Gastroesophageal sphincter (tissue), 4 donors: ENCODE measurements at regions not wholly inside any gene's neighbourhood (a gene's known extent, or its start where the extent isn't known, plus 50 kb on each side); places are given as distances from the start of the nearest gene placed in this dataset.

ENCODE experiments used
- ATAC-seq: fragments of 150-250 bp; one replicate; pipeline ENCODE4 v1.9.1; 2016; ENCODE audit warnings: mild to moderate bottlenecking, moderate library complexity
- H3K27ac ChIP-seq, 4 donors: fragments of 200-600 bp; sonication (generic) in 3 of 4; 1 replicate in 3 of 4; 2 replicates in 1 of 4; pipeline ENCODE4 v1.5.1; 2016 to 2019
- H3K27me3 ChIP-seq: fragments of 200-600 bp; sonication (generic); one replicate; pipeline ENCODE4 v1.5.1; 2019
- H3K36me3 ChIP-seq, 2 donors: fragments of 200-600 bp; sonication (generic); one replicate each; pipeline ENCODE4 v1.5.1; 2019; ENCODE audit warnings: control low read depth in 1 of 2
- H3K4me1 ChIP-seq, 3 donors: fragments of 200-600 bp; sonication (generic); 1 replicate in 2 of 3; 2 replicates in 1 of 3; pipeline ENCODE4 v1.5.1; 2016 to 2019; ENCODE audit warnings: control low read depth in 2 of 3
- H3K4me3 ChIP-seq, 2 donors: fragments of 200-600 bp; sonication (generic); one replicate each; pipeline ENCODE4 v1.5.1; 2019; ENCODE audit warnings: mild to moderate bottlenecking in 1 of 2, moderate library complexity in 1 of 2
- H3K9me3 ChIP-seq, 3 donors: fragments of 200-600 bp; sonication (generic); one replicate each; pipeline ENCODE4 v1.5.1; 2017 to 2019; ENCODE audit warnings: control low read depth in 2 of 3
- CTCF ChIP-seq, 4 experiments: fragments of 200-600 bp in 2 of 4; fragments of 450-650 bp in 2 of 4; sonication (generic) in 1 of 4; IDR thresholded peaks; one replicate each; pipeline ENCODE4 v1.5.1; 2017 to 2019; ENCODE audit warnings: antibody characterized with exemption in 4 of 4, mild to moderate bottlenecking in 2 of 4, moderate library complexity in 2 of 4
- EP300 ChIP-seq: sonication (generic); formaldehyde crosslinking; IDR thresholded peaks from one replicate; pipeline ENCODE4 v1.6.1; 2017; ENCODE audit warnings: antibody characterized with exemption, mild to moderate bottlenecking
- POLR2A ChIP-seq, 2 donors: fragments of 450-650 bp; IDR thresholded peaks; one replicate each; pipeline ENCODE4 v1.6.1; 2017; ENCODE audit warnings: antibody characterized with exemption in 2 of 2, mild to moderate bottlenecking in 2 of 2, moderate library complexity in 1 of 2
- POLR2AphosphoS5 ChIP-seq: sonication (generic); formaldehyde crosslinking; IDR thresholded peaks from one replicate; pipeline ENCODE4 v1.6.1; 2017; ENCODE audit warnings: antibody characterized with exemption
- WGBS, 2 donors: methylation state at CpG; one replicate each; pipeline ENCODE4 v1.1.5; 2018; ENCODE audit warnings: low coverage in 1 of 2; 5-methylcytosine and 5-hydroxymethylcytosine counted together

GRCh38 chr3:168583977-168584376, 488.3 kb upstream of the GOLIM4 start:
- no peak overlapping the region for H3K4me3 ChIP-seq
- H3K27me3 ChIP-seq, result no peaks in the 10 kb centered on the region
- TF ChIP-seq POLR2A (IDR thresholded peaks at IDR 0.05) (no peak), EP300 (no peak), CTCF (IDR thresholded peaks at IDR 0.05) (no peak), POLR2AphosphoS5 (no peak)
- no peak overlapping the region for H3K27ac ChIP-seq
- no peaks in the 10 kb centered on the region for H3K4me1 ChIP-seq
- 77% methylated on average over 3 of the region's 3 CpGs for WGBS, 2 donors
- H3K36me3 ChIP-seq, result no peaks in the 10 kb centered on the region
- no peaks in the 10 kb centered on the region for H3K9me3 ChIP-seq
- ATAC-seq, result no peak

DNA sequence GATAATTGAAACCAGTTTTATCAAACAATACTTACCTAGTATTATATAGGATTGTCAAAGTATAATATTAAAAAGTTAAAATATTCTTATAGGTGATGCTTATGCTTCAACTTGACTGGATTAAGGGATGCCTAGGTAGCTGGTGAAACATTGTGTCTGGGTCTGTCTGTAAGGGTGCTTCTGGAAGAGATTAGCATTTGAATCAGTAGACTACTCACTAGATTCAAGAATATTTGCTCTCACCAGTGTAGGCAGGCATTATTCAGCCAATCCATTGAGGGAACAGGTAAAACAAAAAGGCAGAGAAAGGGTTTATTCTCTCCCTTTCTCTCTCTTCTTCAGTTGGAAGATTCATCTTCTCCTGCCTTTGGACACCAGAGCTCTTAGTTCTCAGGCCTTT, 486.8 kb upstream of the GOLIM4 start:
- TF ChIP-seq POLR2A (IDR thresholded peaks at IDR 0.05) (no peak), POLR2AphosphoS5 (no peak), CTCF (IDR thresholded peaks at IDR 0.05) (no peak), EP300 (no peak)
- H3K27me3 ChIP-seq, result no peaks in the 10 kb centered on the region
- no peak overlapping the region for H3K4me3 ChIP-seq
- no peak overlapping the region for H3K27ac ChIP-seq
- no peak for ATAC-seq
- no peaks in the 10 kb centered on the region for H3K4me1 ChIP-seq
- H3K36me3 ChIP-seq, result no peaks in the 10 kb centered on the region
- no peaks in the 10 kb centered on the region for H3K9me3 ChIP-seq

- H3K36me3 ChIP-seq, result no peaks in the 10 kb centered on the region
These were observed 486.1 kb upstream of the GOLIM4 start for GRCh38 chr3:168581771-168582225.

DNA sequence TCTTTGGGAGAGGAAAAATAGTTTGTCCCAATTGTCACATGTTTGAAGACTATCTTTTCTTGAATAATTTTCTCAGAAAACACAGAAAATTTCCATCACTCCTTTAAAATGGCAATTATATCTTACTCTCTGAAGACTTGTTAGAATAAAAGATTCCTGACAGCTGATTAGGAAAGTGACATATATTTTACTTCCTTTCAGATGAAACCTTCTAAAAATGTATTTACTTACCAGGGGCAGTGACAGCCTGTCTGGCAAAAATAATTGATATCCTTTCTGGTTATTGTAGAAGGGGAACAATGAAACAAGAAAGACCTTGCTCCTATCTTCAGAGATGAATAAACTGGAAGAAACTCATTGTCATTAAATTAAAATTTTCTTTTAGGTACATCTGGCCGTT, 483.3 kb upstream of the GOLIM4 start:
- Histone ChIP-seq H3K9me3 (no peaks in the 10 kb centered on the region), H3K36me3 (no peaks in the 10 kb centered on the region), H3K4me1 (no peaks in the 10 kb centered on the region), H3K4me3 (no peak overlapping the region), H3K27me3 (no peaks in the 10 kb centered on the region), H3K27ac (no peak overlapping the region)
- TF ChIP-seq POLR2A (IDR thresholded peaks at IDR 0.05), result no peak
- no peak for TF ChIP-seq POLR2AphosphoS5
- no peak for TF ChIP-seq EP300
- TF ChIP-seq CTCF (IDR thresholded peaks at IDR 0.05), result no peak
- no peak for ATAC-seq
- WGBS, 2 donors, result 58 to 71% methylated on average over 1 of the region's 1 CpG

More at GRCh38 chr3:168581771-168582225, 486.1 kb upstream of the GOLIM4 start:
- Histone ChIP-seq H3K4me1 (no peaks in the 10 kb centered on the region), H3K27ac (no peak overlapping the region), H3K4me3 (no peak overlapping the region), H3K27me3 (no peaks in the 10 kb centered on the region), H3K9me3 (no peaks in the 10 kb centered on the region)
- no peak for ATAC-seq
- WGBS, 2 donors, result 34 to 74% methylated on average over 2 of the region's 2 CpGs
- TF ChIP-seq POLR2AphosphoS5 (no peak), EP300 (no peak), POLR2A (IDR thresholded peaks at IDR 0.05) (no peak), CTCF (IDR thresholded peaks at IDR 0.05) (no peak)

GRCh38 chr3:168575750-168576149, 480.0 kb upstream of the GOLIM4 start:
- H3K4me1 ChIP-seq, result no peaks in the 10 kb centered on the region
- no peaks in the 10 kb centered on the region for H3K36me3 ChIP-seq
- no peak overlapping the region for H3K4me3 ChIP-seq
- no peak for TF ChIP-seq POLR2AphosphoS5
- 43 to 58% methylated on average over 2 of the region's 2 CpGs for WGBS, 2 donors
- no peak overlapping the region for H3K27ac ChIP-seq
- no peaks in the 10 kb centered on the region for H3K27me3 ChIP-seq
- no peak for ATAC-seq
- no peaks in the 10 kb centered on the region for H3K9me3 ChIP-seq
